PC-9 (cell line): ENCODE measurements at regions not wholly inside any gene's neighbourhood (a gene's known extent, or its start where the extent isn't known, plus 50 kb on each side); places are given as distances from the start of the nearest gene placed in this dataset.

ENCODE experiments used
- EZH2 ChIP-seq: fragments of 200-600 bp; sonication (generic); IDR thresholded peaks from 2 replicates; pipeline ENCODE4 v1.8.0; 2017; ENCODE audit warnings: antibody characterized with exemption, low read depth
- TF ChIP-seq, protein P1 (sequence below): fragments of 200-600 bp; sonication (generic); conservative IDR thresholded peaks from 2 replicates; pipeline ENCODE4 v1.6.1; 2017; ENCODE audit warnings: mixed run types, antibody characterized with exemption, mild to moderate bottlenecking, moderate library complexity

DNA sequence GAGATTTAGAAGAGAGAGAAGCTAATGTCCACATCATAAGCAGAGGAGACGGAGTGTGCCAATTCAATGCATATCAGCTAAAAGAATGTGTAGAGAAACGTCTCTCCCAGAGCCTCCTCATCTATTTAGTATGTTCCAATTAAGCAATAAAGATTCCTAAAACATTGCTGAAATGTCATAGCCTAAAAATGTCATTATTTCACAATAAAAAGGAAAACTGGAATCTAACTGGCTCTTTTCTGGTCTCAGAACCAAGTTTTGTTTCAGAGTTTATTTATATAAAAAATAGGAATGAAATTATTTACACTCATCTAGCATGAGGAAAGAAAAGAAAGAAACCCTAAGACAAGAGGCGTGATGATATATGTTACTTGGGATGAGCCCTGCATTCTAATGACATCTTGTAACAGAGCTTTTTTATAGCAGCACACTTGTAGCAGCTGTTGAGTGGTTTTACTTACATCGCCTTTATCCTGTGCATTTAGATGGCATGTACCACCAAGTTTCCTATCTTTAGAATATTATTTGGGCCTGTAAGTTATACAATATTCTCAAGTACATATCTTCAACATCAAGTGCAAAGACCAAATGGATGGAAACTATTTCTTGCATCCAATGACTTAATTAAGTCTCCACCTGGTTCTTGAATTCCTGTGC is 266.3 kb upstream of the PRKD1 start:
- TF ChIP-seq, protein P1, sequence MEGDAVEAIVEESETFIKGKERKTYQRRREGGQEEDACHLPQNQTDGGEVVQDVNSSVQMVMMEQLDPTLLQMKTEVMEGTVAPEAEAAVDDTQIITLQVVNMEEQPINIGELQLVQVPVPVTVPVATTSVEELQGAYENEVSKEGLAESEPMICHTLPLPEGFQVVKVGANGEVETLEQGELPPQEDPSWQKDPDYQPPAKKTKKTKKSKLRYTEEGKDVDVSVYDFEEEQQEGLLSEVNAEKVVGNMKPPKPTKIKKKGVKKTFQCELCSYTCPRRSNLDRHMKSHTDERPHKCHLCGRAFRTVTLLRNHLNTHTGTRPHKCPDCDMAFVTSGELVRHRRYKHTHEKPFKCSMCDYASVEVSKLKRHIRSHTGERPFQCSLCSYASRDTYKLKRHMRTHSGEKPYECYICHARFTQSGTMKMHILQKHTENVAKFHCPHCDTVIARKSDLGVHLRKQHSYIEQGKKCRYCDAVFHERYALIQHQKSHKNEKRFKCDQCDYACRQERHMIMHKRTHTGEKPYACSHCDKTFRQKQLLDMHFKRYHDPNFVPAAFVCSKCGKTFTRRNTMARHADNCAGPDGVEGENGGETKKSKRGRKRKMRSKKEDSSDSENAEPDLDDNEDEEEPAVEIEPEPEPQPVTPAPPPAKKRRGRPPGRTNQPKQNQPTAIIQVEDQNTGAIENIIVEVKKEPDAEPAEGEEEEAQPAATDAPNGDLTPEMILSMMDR = no peak
- no peak for TF ChIP-seq EZH2
